Fibroblast of skin of scalp (primary cell): ENCODE measurements at regions not wholly inside any gene's neighbourhood (a gene's known extent, or its start where the extent isn't known, plus 50 kb on each side); places are given as distances from the start of the nearest gene placed in this dataset.

ENCODE experiments used
- DNase-seq: peaks from one replicate; pipeline ENCODE4 v3.0.0-alpha.2; 2013

- DNase-seq, result no peak
These were observed 389.2 kb upstream of the CITED2 start for GRCh38 chr6:139763468-139764210.

GRCh38 chr6:139762587-139763031 lies 388.2 kb upstream of the CITED2 start:
- peak; percentile 39 for DNase-seq

- DNase-seq, result no peak
These were observed 385.7 kb upstream of the CITED2 start for GRCh38 chr6:139760128-139760527.

GRCh38 chr6:139759086-139759485 lies 384.6 kb upstream of the CITED2 start:
- DNase-seq, result no peak

GRCh38 chr6:139758209-139758611 lies 383.8 kb upstream of the CITED2 start:
- DNase-seq, result no peak

GRCh38 chr6:139757784-139758183 lies 383.3 kb upstream of the CITED2 start:
- peak; percentile 77 for DNase-seq

- no peak for DNase-seq
These were observed 381.9 kb upstream of the CITED2 start for GRCh38 chr6:139756381-139756780.

- DNase-seq, result no peak
These were observed 380.7 kb upstream of the CITED2 start for GRCh38 chr6:139754898-139755775.

GRCh38 chr6:139753198-139753861 lies 378.9 kb upstream of the CITED2 start:
- DNase-seq, result peak; percentile 94

GRCh38 chr6:139752086-139752485 lies 377.6 kb upstream of the CITED2 start:
- no peak for DNase-seq

- DNase-seq, result peak; percentile 96
These were observed 376.7 kb upstream of the CITED2 start for GRCh38 chr6:139751179-139751578.

GRCh38 chr6:139748353-139749146 lies 374.1 kb upstream of the CITED2 start:
- DNase-seq, result peak; percentile 62

GRCh38 chr6:139747154-139747553 lies 372.7 kb upstream of the CITED2 start:
- DNase-seq, result no peak

- no peak for DNase-seq
These were observed 370.4 kb upstream of the CITED2 start for GRCh38 chr6:139744891-139745290.

GRCh38 chr6:139743664-139744437 lies 369.4 kb upstream of the CITED2 start:
- DNase-seq, result peak; percentile 91

GRCh38 chr6:139742671-139743070 lies 368.2 kb upstream of the CITED2 start:
- peak; percentile 47 for DNase-seq

GRCh38 chr6:139738801-139739455 lies 364.5 kb upstream of the CITED2 start:
- no peak for DNase-seq

- no peak for DNase-seq
These were observed 362.0 kb upstream of the CITED2 start for GRCh38 chr6:139736325-139736906.

GRCh38 chr6:139732451-139732850 lies 358.0 kb upstream of the CITED2 start:
- no peak for DNase-seq

- no peak for DNase-seq
These were observed 356.0 kb upstream of the CITED2 start for GRCh38 chr6:139730340-139730974.
